ENCODE measurements at regions not wholly inside any gene's neighbourhood (a gene's known extent, or its start where the extent isn't known, plus 50 kb on each side); places are given as distances from the start of the nearest gene placed in this dataset.

- no peak for TF ChIP-seq CTCF (IDR thresholded peaks at IDR 0.05)
- TF ChIP-seq POLR2A (IDR thresholded peaks at IDR 0.05) = no peak
These were observed 469.8 kb upstream of the ZP4 start for GRCh38 chr1:238360474-238360873.
